ENCODE measurements at regions not wholly inside any gene's neighbourhood (a gene's known extent, or its start where the extent isn't known, plus 50 kb on each side); places are given as distances from the start of the nearest gene placed in this dataset.

DNA sequence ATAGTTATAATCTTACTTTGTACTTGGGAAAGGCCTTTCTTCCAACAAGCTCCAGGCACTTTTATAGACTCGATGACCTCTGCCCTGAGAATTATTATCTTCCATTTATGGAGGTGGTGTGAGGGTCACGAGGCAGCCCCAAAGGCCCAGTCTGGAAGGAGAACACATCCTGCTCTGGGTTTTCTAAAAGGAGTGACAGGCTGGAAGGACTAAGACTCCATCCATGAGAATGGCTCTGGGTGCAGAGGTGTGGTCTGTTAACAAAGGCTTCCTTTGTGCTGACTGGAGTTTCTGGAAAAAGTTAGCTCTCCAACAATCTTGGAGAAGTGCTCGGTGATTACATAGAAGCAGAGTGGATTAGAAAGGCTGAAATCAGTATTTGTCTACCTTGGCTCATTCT, 74.7 kb upstream of the SESN3 start:
- Histone ChIP-seq H3K56ac (replicated peaks; ENCODE audit: insufficient read length, low read depth, low read length) (no peak overlapping the region), H3K23me2 (ENCODE audit: low read depth, low read length) (no peaks in the 10 kb centered on the region), H3K23ac (ENCODE audit: insufficient read length) (no peak overlapping the region), H2AK5ac (ENCODE audit: low read depth, low read length) (no peak overlapping the region), H3K14ac (ENCODE audit: insufficient read length) (no peak overlapping the region), H4K20me1 (replicated peaks in 1 of 2; ENCODE audit: control insufficient read depth in 1 of 2, insufficient read depth in 2 of 2, low read length in 2 of 2) (no peaks in the 10 kb centered on the region), H3K27me3 (replicated peaks in 1 of 4; ENCODE audit: control insufficient read depth in 3 of 4, extremely low read depth in 1 of 4, insufficient read depth in 3 of 4, low read length in 3 of 4) (no peaks in the 10 kb centered on the region; a peak in 1 of 7 replicates), H3K4ac (replicated peaks; ENCODE audit: insufficient read length, low read depth, low read length) (no peak overlapping the region), H4K8ac (ENCODE audit: extremely low read depth, insufficient read depth, low read length) (no peak overlapping the region), H2BK15ac (ENCODE audit: low read length) (no peak overlapping the region), H2BK12ac (ENCODE audit: low read depth, low read length) (no peak overlapping the region), H3K79me2 (ENCODE audit: control insufficient read depth in 1 of 2, insufficient read depth in 2 of 2, low read length in 2 of 2) (no peaks in the 10 kb centered on the region), H2BK5ac (ENCODE audit: low read depth, low read length) (no peak overlapping the region), H3K18ac (ENCODE audit: extremely low read depth, low read length) (no peak overlapping the region), H3K9me3 (ENCODE audit: insufficient read depth in 2 of 2, low read depth in 1 of 2, low read length in 1 of 2) (no peaks in the 10 kb centered on the region), H4K5ac (ENCODE audit: insufficient read length, low read depth, low read length) (no peak overlapping the region), H2AFZ (ENCODE audit: low read length) (no peak overlapping the region), H4K91ac (replicated peaks; ENCODE audit: insufficient read length, low read length) (no peak overlapping the region), H3K79me1 (ENCODE audit: low read depth, low read length) (no peaks in the 10 kb centered on the region), H3K4me2 (ENCODE audit: insufficient read depth in 1 of 2, low read depth in 2 of 2, low read length in 2 of 2) (no peak overlapping the region), H3K36me3 (ENCODE audit: control insufficient read depth in 2 of 4, insufficient read depth in 4 of 4, low read length in 3 of 4) (no peaks in the 10 kb centered on the region), H3K4me3 (ENCODE audit: extremely low read depth in 1 of 4, insufficient read depth in 2 of 4, low read depth in 3 of 4, low read length in 4 of 4) (no peak overlapping the region), H3K4me1 (replicated peaks in 1 of 4; ENCODE audit: control insufficient read depth in 3 of 4, insufficient read depth in 4 of 4, low read length in 3 of 4) (peaks cover 0 to 6% (median 2%) of the 10 kb centered on the region in 4 experiments; a peak in 3 of 7 replicates), H2BK120ac (replicated peaks; ENCODE audit: low read depth, low read length) (no peak overlapping the region), H3K9ac (replicated peaks in 1 of 4; ENCODE audit: extremely low read depth in 1 of 4, low read depth in 3 of 4, low read length in 3 of 4) (no peak overlapping the region), H3K27ac (ENCODE audit: low read depth, low read length) (no peak overlapping the region), H2BK20ac (ENCODE audit: low read length) (no peak overlapping the region)
- FAIRE-seq = no peak
- WGBS, 2 experiments (ENCODE audit: extremely low coverage in 1 of 2, insufficient coverage in 1 of 2, insufficient read length in 1 of 2, insufficient replicate concordance in 2 of 2, low coverage in 1 of 2, low lambda C conversion rate in 2 of 2, missing lambda C conversion rate in 1 of 2) = 87% methylated on average over 3 of the region's 3 CpGs; no CpG with 5 or more reads in 1 of the 2 experiments
- TF ChIP-seq SIX5 (IDR thresholded peaks at IDR 0.05; ENCODE audit: low read depth, low read length) (no peak), TAF7 (optimal IDR thresholded peaks at IDR 0.05; ENCODE audit: borderline replicate concordance, low read depth, low read length) (no peak), POU5F1 (IDR thresholded peaks at IDR 0.05; ENCODE audit: low read depth, low read length) (no peak), ASH2L (IDR thresholded peaks at IDR 0.05; ENCODE audit: low read length) (no peak), KDM1A (IDR thresholded peaks at IDR 0.05; ENCODE audit: borderline replicate concordance, low read length) (no peak), TCF12 (IDR thresholded peaks at IDR 0.05; ENCODE audit: low read depth, low read length) (no peak), EP300 (IDR thresholded peaks at IDR 0.05; ENCODE audit: borderline replicate concordance in 1 of 2, low read depth in 2 of 2, low read length in 2 of 2) (no peak), GTF2F1 (IDR thresholded peaks at IDR 0.05; ENCODE audit: borderline replicate concordance, low read depth, low read length) (no peak), ZNF274 (IDR thresholded peaks at IDR 0.05; ENCODE audit: borderline replicate concordance, extremely low read depth, low read length) (no peak), RFX5 (IDR thresholded peaks at IDR 0.05; ENCODE audit: borderline replicate concordance, low read depth, low read length) (no peak), SIN3A (conservative IDR thresholded peaks at IDR 0.05 in 1 of 2, IDR thresholded peaks at IDR 0.05 in 1 of 2; ENCODE audit: low read depth in 1 of 2, low read length in 2 of 2) (no peak)
- TF ChIP-seq, protein P1, sequence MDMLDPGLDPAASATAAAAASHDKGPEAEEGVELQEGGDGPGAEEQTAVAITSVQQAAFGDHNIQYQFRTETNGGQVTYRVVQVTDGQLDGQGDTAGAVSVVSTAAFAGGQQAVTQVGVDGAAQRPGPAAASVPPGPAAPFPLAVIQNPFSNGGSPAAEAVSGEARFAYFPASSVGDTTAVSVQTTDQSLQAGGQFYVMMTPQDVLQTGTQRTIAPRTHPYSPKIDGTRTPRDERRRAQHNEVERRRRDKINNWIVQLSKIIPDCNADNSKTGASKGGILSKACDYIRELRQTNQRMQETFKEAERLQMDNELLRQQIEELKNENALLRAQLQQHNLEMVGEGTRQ (IDR thresholded peaks at IDR 0.05; ENCODE audit: low read length) = no peak
- ChIA-PET CTCF (ENCODE audit: partially characterized antibody) (interaction anchor here (1.2 to 1.8 kb wide), 8 partner anchors 9 to 404 kb away, joined by 3 to 7 read pairs (median 4); no protein-coding TSS in a partner anchor), POLR2A (ENCODE audit: partially characterized antibody) (interaction anchor here (1.0 kb wide), 1 partner anchor 73 kb away, joined by 4 read pairs; no protein-coding TSS in a partner anchor)
- DNase-seq (ENCODE audit: low read depth in 1 of 2, low spot score in 2 of 2) = no peak
